ENCODE measurements at regions not wholly inside any gene's neighbourhood (a gene's known extent, or its start where the extent isn't known, plus 50 kb on each side); places are given as distances from the start of the nearest gene placed in this dataset.

- H3K4me3 ChIP-seq (ENCODE audit: low read length), result no peak overlapping the region
- no peak for TF ChIP-seq CTCF (conservative IDR thresholded peaks at IDR 0.05; ENCODE audit: low read depth, low read length)
- no peak for DNase-seq (ENCODE audit: low read depth)
Observed at GRCh38 chr3:178174201-178174915, 361.9 kb upstream of the KCNMB2 start.

- TF ChIP-seq CTCF (conservative IDR thresholded peaks at IDR 0.05; ENCODE audit: low read depth, low read length), result no peak
- no peak overlapping the region for H3K4me3 ChIP-seq (ENCODE audit: low read length)
- no peak for DNase-seq (ENCODE audit: low read depth)
Observed at GRCh38 chr3:178181088-178181487, 355.1 kb upstream of the KCNMB2 start.

- H3K4me3 ChIP-seq (ENCODE audit: low read length), result no peak overlapping the region
- no peak for DNase-seq (ENCODE audit: low read depth)
- no peak for TF ChIP-seq CTCF (conservative IDR thresholded peaks at IDR 0.05; ENCODE audit: low read depth, low read length)
Observed at GRCh38 chr3:178181784-178182183, 354.5 kb upstream of the KCNMB2 start.

GRCh38 chr3:178182337-178182779 is 353.9 kb upstream of the KCNMB2 start:
- no peak for TF ChIP-seq CTCF (conservative IDR thresholded peaks at IDR 0.05; ENCODE audit: low read depth, low read length)
- no peak for DNase-seq (ENCODE audit: low read depth)
- no peak overlapping the region for H3K4me3 ChIP-seq (ENCODE audit: low read length)

GRCh38 chr3:178184833-178185232 is 351.4 kb upstream of the KCNMB2 start:
- no peak for DNase-seq (ENCODE audit: low read depth)
- no peak overlapping the region for H3K4me3 ChIP-seq (ENCODE audit: low read length)
- TF ChIP-seq CTCF (conservative IDR thresholded peaks at IDR 0.05; ENCODE audit: low read depth, low read length), result no peak

GRCh38 chr3:178186666-178187065 is 349.6 kb upstream of the KCNMB2 start:
- DNase-seq (ENCODE audit: low read depth), result no peak
- TF ChIP-seq CTCF (conservative IDR thresholded peaks at IDR 0.05; ENCODE audit: low read depth, low read length), result no peak

GRCh38 chr3:178189854-178190253 is 346.4 kb upstream of the KCNMB2 start:
- no peak for TF ChIP-seq CTCF (conservative IDR thresholded peaks at IDR 0.05; ENCODE audit: low read depth, low read length)
- DNase-seq (ENCODE audit: low read depth), result no peak
- no peak overlapping the region for H3K4me3 ChIP-seq (ENCODE audit: low read length)

More at GRCh38 chr3:178186666-178187065, 349.6 kb upstream of the KCNMB2 start:
- no peak overlapping the region for H3K4me3 ChIP-seq (ENCODE audit: low read length)
